Testis (tissue), 2 donors: ENCODE measurements at regions not wholly inside any gene's neighbourhood (a gene's known extent, or its start where the extent isn't known, plus 50 kb on each side); places are given as distances from the start of the nearest gene placed in this dataset.

Experiments used
- DNase-seq: peaks from one replicate; pipeline ENCODE4 v3.0.0-alpha.2; 2019
- H3K27ac ChIP-seq, 2 donors: fragments of 200-600 bp; sonication (generic); one replicate each; pipeline ENCODE4 v1.5.1; 2019
- H3K27me3 ChIP-seq: fragments of 200-600 bp; sonication (generic); one replicate; pipeline ENCODE4 v1.5.1; 2019
- H3K36me3 ChIP-seq: fragments of 200-600 bp; sonication (generic); one replicate; pipeline ENCODE4 v1.5.1; 2017; ENCODE audit warnings: low read depth; ENCODE audit errors: missing control alignments
- H3K4me1 ChIP-seq: fragments of 200-600 bp; sonication (generic); one replicate; pipeline ENCODE4 v1.5.1; 2019
- H3K4me3 ChIP-seq, 2 donors: fragments of 200-600 bp; sonication (generic); one replicate each; pipeline ENCODE4 v1.5.1; 2017 to 2019
- H3K9me3 ChIP-seq: fragments of 200-600 bp; sonication (generic); one replicate; pipeline ENCODE4 v1.5.1; 2017
- CTCF ChIP-seq, 3 experiments: fragments of 450-650 bp in 2 of 3; fragments of 200-600 bp in 1 of 3; sonication (generic) in 1 of 3; IDR thresholded peaks; one replicate each; pipeline ENCODE4 v1.5.1; 2016 to 2019; ENCODE audit warnings: antibody characterized with exemption in 3 of 3, mild to moderate bottlenecking in 2 of 3, moderate library complexity in 1 of 3
- POLR2A ChIP-seq: fragments of 450-650 bp; IDR thresholded peaks from one replicate; pipeline ENCODE4 v1.6.1; 2017; ENCODE audit warnings: antibody characterized with exemption, mild to moderate bottlenecking, moderate library complexity
- WGBS, 2 donors: methylation state at CpG; one replicate each; pipeline ENCODE4 v1.1.5; 2018; 5-methylcytosine and 5-hydroxymethylcytosine counted together
- intact Hi-C: fragments of 100-400 bp; cut with DNase I; formaldehyde crosslinking; loops from one replicate; pipeline ENCODE4 v1.15.1; 2023; ENCODE audit warnings: low total_unique reads

GRCh38 chr9:107215381-107215780, 67.7 kb upstream of the RAD23B start:
- WGBS, 2 donors: 80 to 90% methylated on average over 2 of the region's 2 CpGs
- Histone ChIP-seq H3K9me3 (no peaks in the 10 kb centered on the region), H3K27me3 (no peaks in the 10 kb centered on the region), H3K4me3 (no peak overlapping the region), H3K36me3 (no peaks in the 10 kb centered on the region), H3K4me1 (no peaks in the 10 kb centered on the region), H3K27ac (no peak overlapping the region)
- TF ChIP-seq CTCF (IDR thresholded peaks at IDR 0.05) (no peak), POLR2A (no peak)
- intact Hi-C loops: no loop called here
- no peak for DNase-seq

- no peaks in the 10 kb centered on the region for H3K9me3 ChIP-seq
- H3K4me3 ChIP-seq: no peak overlapping the region
- DNase-seq: no peak
- no peaks in the 10 kb centered on the region for H3K27me3 ChIP-seq
- H3K27ac ChIP-seq: no peak overlapping the region
- 94% methylated on average over 4 of the region's 4 CpGs for WGBS, 2 donors
- H3K36me3 ChIP-seq: no peaks in the 10 kb centered on the region
- TF ChIP-seq POLR2A: no peak
- TF ChIP-seq CTCF (IDR thresholded peaks at IDR 0.05): no peak
- intact Hi-C loops: no loop called here
- H3K4me1 ChIP-seq: no peaks in the 10 kb centered on the region
Observed at GRCh38 chr9:107216329-107216728, 66.8 kb upstream of the RAD23B start.

GRCh38 chr9:107218829-107219485, 64.1 kb upstream of the RAD23B start:
- intact Hi-C loops: no loop called here
- no peaks in the 10 kb centered on the region for H3K36me3 ChIP-seq
- no peak for DNase-seq
- no peaks in the 10 kb centered on the region for H3K9me3 ChIP-seq
- WGBS, 2 donors: 71 to 81% methylated on average over 6 of the region's 6 CpGs
- TF ChIP-seq POLR2A (no peak), CTCF (IDR thresholded peaks at IDR 0.05) (no peak)
- no peak overlapping the region for H3K4me3 ChIP-seq
- no peaks in the 10 kb centered on the region for H3K27me3 ChIP-seq
- H3K27ac ChIP-seq: no peak overlapping the region
- H3K4me1 ChIP-seq: no peaks in the 10 kb centered on the region

- no peaks in the 10 kb centered on the region for H3K36me3 ChIP-seq
- H3K27me3 ChIP-seq: no peaks in the 10 kb centered on the region
- DNase-seq: no peak
- intact Hi-C loops: no loop called here
- no peaks in the 10 kb centered on the region for H3K9me3 ChIP-seq
- H3K4me1 ChIP-seq: no peaks in the 10 kb centered on the region
- no peak for TF ChIP-seq CTCF (IDR thresholded peaks at IDR 0.05)
- 82 to 83% methylated on average over 4 of the region's 4 CpGs for WGBS, 2 donors
- no peak overlapping the region for H3K27ac ChIP-seq
- no peak overlapping the region for H3K4me3 ChIP-seq
Observed at GRCh38 chr9:107219486-107220077, 63.5 kb upstream of the RAD23B start.

- Histone ChIP-seq H3K4me3 (no peak overlapping the region), H3K36me3 (no peaks in the 10 kb centered on the region), H3K4me1 (no peaks in the 10 kb centered on the region), H3K27me3 (no peaks in the 10 kb centered on the region), H3K9me3 (no peaks in the 10 kb centered on the region), H3K27ac (no peak overlapping the region)
- no peak for DNase-seq
- intact Hi-C loops: no loop called here
- TF ChIP-seq CTCF (IDR thresholded peaks at IDR 0.05) (no peak), POLR2A (no peak)
- WGBS, 2 donors: 53 to 62% methylated on average over 2 of the region's 2 CpGs
Observed at GRCh38 chr9:107221321-107221720, 61.8 kb upstream of the RAD23B start.
